ENCODE measurements at regions not wholly inside any gene's neighbourhood (a gene's known extent, or its start where the extent isn't known, plus 50 kb on each side); places are given as distances from the start of the nearest gene placed in this dataset.

DNA sequence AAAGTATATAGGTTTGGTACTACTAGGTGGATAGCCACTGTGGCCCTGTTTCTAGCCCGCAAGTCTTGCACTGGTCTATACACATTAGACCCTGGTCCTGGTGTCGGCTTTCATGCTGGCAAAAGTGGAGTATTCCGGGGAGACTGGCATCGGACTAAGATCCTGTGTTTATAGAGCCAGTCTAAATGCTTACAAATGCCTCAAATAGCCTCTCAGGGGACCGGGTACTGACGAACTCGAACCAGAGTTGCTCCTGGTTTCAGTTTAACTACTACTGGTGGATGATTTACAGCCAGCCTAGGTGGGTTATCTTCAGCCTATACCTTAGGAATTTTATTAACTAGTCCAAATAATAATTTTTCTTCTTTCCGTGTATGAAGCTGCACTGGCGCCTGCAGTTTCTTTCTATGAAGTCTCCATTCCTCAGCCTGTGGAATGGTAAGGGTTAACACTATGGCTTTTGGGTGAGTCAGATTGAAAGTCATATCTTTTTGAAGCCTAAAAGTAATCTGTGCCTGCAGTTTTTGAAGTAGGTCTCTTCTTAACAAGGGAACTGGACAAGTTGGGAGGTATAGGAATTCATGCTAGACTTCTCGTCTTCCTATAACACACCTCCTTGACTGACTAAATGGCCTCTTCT is 51.3 kb downstream of the OR10H4 start:
- ATAC-seq, result no peak
- H3K27ac ChIP-seq (ENCODE audit: extremely low read length, insufficient read depth, low read length), result no peak overlapping the region

More for the DNA sequence above, 51.3 kb downstream of the OR10H4 start:
- no peak overlapping the region for H3K4me2 ChIP-seq (ENCODE audit: low read depth, low read length)
- BruUV-seq (replicated peaks), result no TSS peak
- peaks cover 9% of the 10 kb centered on the region; the same call in 1 of the 2 replicates for H3K9me3 ChIP-seq (ENCODE audit: low read length)
- peaks cover 16% of the 10 kb centered on the region; the same call in 1 of the 2 replicates for H3K4me1 ChIP-seq (ENCODE audit: insufficient read depth, low read length)
- no peak overlapping the region for H3K4me3 ChIP-seq (replicated peaks in 1 of 3; ENCODE audit: insufficient read depth in 1 of 3, low read depth in 2 of 3, low read length in 3 of 3)
- no peaks in the 10 kb centered on the region for H4K20me1 ChIP-seq (ENCODE audit: insufficient read depth, low read length)
- no peaks in the 10 kb centered on the region for H3K36me3 ChIP-seq (replicated peaks in 1 of 2; ENCODE audit: control insufficient read depth in 1 of 2, insufficient read depth in 2 of 2, low read length in 2 of 2)
- H2AFZ ChIP-seq (ENCODE audit: low read length), result no peak overlapping the region
- no peaks in the 10 kb centered on the region for H3K79me2 ChIP-seq (ENCODE audit: insufficient read depth, low read length)
- ChIA-PET CTCF (ENCODE audit: low intra/inter-chr PET ratio, low total read pairs) (no interaction called here), POLR2A (no interaction called here)
- in situ Hi-C loops (cut with HindIII; ENCODE audit: extremely low pct_ligation_motif_present, low pct_unique_long_range_greater_than_20kb), result no loop called here
- no peak for FAIRE-seq
- intact Hi-C loops (cut with micrococcal nuclease; ENCODE audit: unreplicated experiment), result no loop called here
- DNase-seq (ENCODE audit: low spot score), result no peak
- H3K9ac ChIP-seq (ENCODE audit: insufficient read depth, low read depth, low read length), result no peak overlapping the region
- peaks cover 1 to 3% of the 10 kb centered on the region in 2 experiments; a peak in 2 of 5 replicates for H3K27me3 ChIP-seq (ENCODE audit: control insufficient read depth in 1 of 2, insufficient read depth in 2 of 2, low read length in 2 of 2)
- WGBS (ENCODE audit: low lambda C conversion rate), result 17% methylated on average over 10 of the region's 10 CpGs
- no peak for TF ChIP-seq RELA (CRISPR knock-in tag; IDR thresholded peaks at IDR 0.05)
- TF ChIP-seq ZFP36L2 (CRISPR knock-in tag; IDR thresholded peaks at IDR 0.05), result no peak
- no peak for TF ChIP-seq POLR2AphosphoS2 (IDR thresholded peaks at IDR 0.05; ENCODE audit: low read depth, low read length)
- no peak for TF ChIP-seq ZNF224 (CRISPR knock-in tag; IDR thresholded peaks at IDR 0.05)
- TF ChIP-seq ZNF296 (CRISPR knock-in tag; conservative IDR thresholded peaks at IDR 0.05), result no peak
- TF ChIP-seq, protein P1, sequence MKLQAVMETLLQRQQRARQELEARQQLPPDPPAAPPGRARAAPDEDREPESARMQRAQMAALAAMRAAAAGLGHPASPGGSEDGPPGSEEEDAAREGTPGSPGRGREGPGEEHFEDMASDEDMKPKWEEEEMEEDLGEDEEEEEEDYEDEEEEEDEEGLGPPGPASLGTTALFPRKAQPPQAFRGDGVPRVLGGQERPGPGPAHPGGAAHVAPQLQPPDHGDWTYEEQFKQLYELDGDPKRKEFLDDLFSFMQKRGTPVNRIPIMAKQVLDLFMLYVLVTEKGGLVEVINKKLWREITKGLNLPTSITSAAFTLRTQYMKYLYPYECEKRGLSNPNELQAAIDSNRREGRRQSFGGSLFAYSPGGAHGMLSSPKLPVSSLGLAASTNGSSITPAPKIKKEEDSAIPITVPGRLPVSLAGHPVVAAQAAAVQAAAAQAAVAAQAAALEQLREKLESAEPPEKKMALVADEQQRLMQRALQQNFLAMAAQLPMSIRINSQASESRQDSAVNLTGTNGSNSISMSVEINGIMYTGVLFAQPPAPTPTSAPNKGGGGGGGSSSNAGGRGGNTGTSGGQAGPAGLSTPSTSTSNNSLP (IDR thresholded peaks at IDR 0.05; ENCODE audit: low read depth, low read length), result no peak
- TF ChIP-seq SKI (IDR thresholded peaks at IDR 0.05; ENCODE audit: partially characterized antibody), result no peak

Data from HepG2 (cell line).